ENCODE measurements at regions not wholly inside any gene's neighbourhood (a gene's known extent, or its start where the extent isn't known, plus 50 kb on each side); places are given as distances from the start of the nearest gene placed in this dataset.

GRCh38 chr10:61356354-61356753, 96.8 kb downstream of the TMEM26 start:
- no peak for DNase-seq (ENCODE audit: extremely low read depth in 1 of 11, low read depth in 9 of 11, low spot score in 4 of 11)

- DNase-seq (ENCODE audit: extremely low read depth in 1 of 11, low read depth in 9 of 11, low spot score in 4 of 11), result no peak
Measured at GRCh38 chr10:61355211-61355610, 98.0 kb downstream of the TMEM26 start.

- DNase-seq (ENCODE audit: extremely low read depth in 1 of 11, low read depth in 9 of 11, low spot score in 4 of 11), result no peak
Measured at GRCh38 chr10:61354401-61354975, 98.7 kb downstream of the TMEM26 start.

GRCh38 chr10:61350794-61351193, 102.4 kb downstream of the TMEM26 start:
- no peak for DNase-seq (ENCODE audit: extremely low read depth in 1 of 11, low read depth in 9 of 11, low spot score in 4 of 11)

GRCh38 chr10:61350068-61350467, 103.1 kb downstream of the TMEM26 start:
- no peak for DNase-seq (ENCODE audit: extremely low read depth in 1 of 11, low read depth in 9 of 11, low spot score in 4 of 11)

- peak in 5 of 11 donors; percentile 12 to 29 (median 27) for DNase-seq (ENCODE audit: extremely low read depth in 1 of 11, low read depth in 9 of 11, low spot score in 4 of 11)
Measured at GRCh38 chr10:61346796-61347413, 106.3 kb downstream of the TMEM26 start.

GRCh38 chr10:61343796-61344195, 109.4 kb downstream of the TMEM26 start:
- DNase-seq (ENCODE audit: extremely low read depth in 1 of 11, low read depth in 9 of 11, low spot score in 4 of 11), result no peak

- no peak for DNase-seq (ENCODE audit: extremely low read depth in 1 of 11, low read depth in 9 of 11, low spot score in 4 of 11)
Measured at GRCh38 chr10:61342858-61343572, 110.2 kb downstream of the TMEM26 start.

- no peak for DNase-seq (ENCODE audit: extremely low read depth in 1 of 11, low read depth in 9 of 11, low spot score in 4 of 11)
Measured at GRCh38 chr10:61341008-61341407, 112.2 kb downstream of the TMEM26 start.

- no peak for DNase-seq (ENCODE audit: extremely low read depth in 1 of 11, low read depth in 9 of 11, low spot score in 4 of 11)
Measured at GRCh38 chr10:61338146-61338545, 115.0 kb downstream of the TMEM26 start.

GRCh38 chr10:61337741-61338140, 115.4 kb downstream of the TMEM26 start:
- no peak for DNase-seq (ENCODE audit: extremely low read depth in 1 of 11, low read depth in 9 of 11, low spot score in 4 of 11)

GRCh38 chr10:61336831-61337230, 116.3 kb downstream of the TMEM26 start:
- DNase-seq (ENCODE audit: extremely low read depth in 1 of 11, low read depth in 9 of 11, low spot score in 4 of 11), result no peak

GRCh38 chr10:61335359-61335758, 117.8 kb downstream of the TMEM26 start:
- DNase-seq (ENCODE audit: extremely low read depth in 1 of 11, low read depth in 9 of 11, low spot score in 4 of 11), result no peak

- no peak for DNase-seq (ENCODE audit: extremely low read depth in 1 of 11, low read depth in 9 of 11, low spot score in 4 of 11)
Measured at GRCh38 chr10:61332581-61332980, 120.6 kb downstream of the TMEM26 start.

- no peak for DNase-seq (ENCODE audit: extremely low read depth in 1 of 11, low read depth in 9 of 11, low spot score in 4 of 11)
Measured at GRCh38 chr10:61330669-61331068, 122.5 kb downstream of the TMEM26 start.

GRCh38 chr10:61329854-61330253, 123.3 kb downstream of the TMEM26 start:
- DNase-seq (ENCODE audit: extremely low read depth in 1 of 11, low read depth in 9 of 11, low spot score in 4 of 11), result no peak

- no peak for DNase-seq (ENCODE audit: extremely low read depth in 1 of 11, low read depth in 9 of 11, low spot score in 4 of 11)
Measured at GRCh38 chr10:61325223-61325960, 127.8 kb downstream of the TMEM26 start.

GRCh38 chr10:61323726-61324125, 129.5 kb downstream of the TMEM26 start:
- no peak for DNase-seq (ENCODE audit: extremely low read depth in 1 of 11, low read depth in 9 of 11, low spot score in 4 of 11)

- DNase-seq (ENCODE audit: extremely low read depth in 1 of 11, low read depth in 9 of 11, low spot score in 4 of 11), result no peak
Measured at GRCh38 chr10:61321041-61321857, 131.9 kb downstream of the TMEM26 start.

All from renal cortex interstitium (tissue), 11 donors.